ENCODE measurements at regions not wholly inside any gene's neighbourhood (a gene's known extent, or its start where the extent isn't known, plus 50 kb on each side); places are given as distances from the start of the nearest gene placed in this dataset.

DNA sequence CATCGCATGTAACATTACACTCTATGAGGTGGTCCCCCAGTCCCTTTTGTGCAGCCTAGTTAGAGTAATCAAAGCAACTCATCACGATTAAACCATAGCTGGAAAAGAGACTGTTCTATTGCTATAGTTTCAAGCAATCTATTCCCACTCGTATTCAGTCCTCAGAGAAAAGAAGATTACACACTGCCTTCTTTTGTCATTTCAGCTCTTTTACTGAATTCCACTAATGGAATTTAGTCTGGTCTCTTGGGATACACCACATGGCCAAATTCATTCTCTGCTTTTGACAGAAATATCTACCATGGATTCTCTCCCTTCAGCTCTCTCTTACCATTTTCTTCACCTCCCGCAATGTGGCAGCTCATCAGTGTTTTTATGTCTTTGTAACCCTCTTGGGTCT lies 108.9 kb upstream of the HDAC9 start:
- no peak for ATAC-seq

DNA sequence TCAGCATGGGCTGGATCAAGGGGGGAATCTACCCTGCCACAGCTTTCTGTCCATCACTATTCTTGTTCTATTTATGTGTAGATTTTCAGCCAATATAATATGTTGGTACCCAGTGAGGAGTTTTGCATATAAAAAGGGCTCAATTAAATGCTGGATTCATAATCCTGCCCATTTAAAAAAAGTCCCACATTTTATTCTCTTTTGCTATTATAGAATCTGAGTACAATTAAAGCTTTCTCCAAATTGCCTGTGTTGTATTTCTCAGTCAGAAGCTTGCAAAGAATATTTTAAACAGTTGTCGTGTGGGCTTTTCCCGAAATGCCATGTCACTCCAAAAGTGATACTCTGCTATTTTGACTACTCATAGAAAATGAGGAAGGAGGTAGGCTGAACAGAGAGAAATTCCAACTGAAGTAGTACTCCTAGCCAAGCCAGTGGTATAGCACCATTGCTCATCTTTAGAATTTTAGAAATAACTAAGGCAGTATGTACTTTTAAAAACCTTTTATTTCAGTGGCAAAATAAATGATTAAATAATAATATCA lies 108.3 kb upstream of the HDAC9 start:
- DNase-seq: no peak
- Mint-ChIP-seq H3K36me3 (ENCODE audit: insufficient read depth) (no peaks in the 10 kb centered on the region), H3K27me3 (ENCODE audit: low read depth) (peaks cover 2% of the 10 kb centered on the region), H3K4me1 (ENCODE audit: low read depth) (no peaks in the 10 kb centered on the region), H3K9me3 (no peaks in the 10 kb centered on the region), H3K4me3 (no peak overlapping the region)
- ATAC-seq: no peak

More for the DNA sequence above, 108.9 kb upstream of the HDAC9 start:
- Mint-ChIP-seq H3K27me3 (ENCODE audit: low read depth) (peaks cover 2% of the 10 kb centered on the region), H3K4me3 (no peak overlapping the region), H3K36me3 (ENCODE audit: insufficient read depth) (no peaks in the 10 kb centered on the region), H3K9me3 (no peaks in the 10 kb centered on the region), H3K4me1 (ENCODE audit: low read depth) (no peaks in the 10 kb centered on the region)
- no peak for DNase-seq

DNA sequence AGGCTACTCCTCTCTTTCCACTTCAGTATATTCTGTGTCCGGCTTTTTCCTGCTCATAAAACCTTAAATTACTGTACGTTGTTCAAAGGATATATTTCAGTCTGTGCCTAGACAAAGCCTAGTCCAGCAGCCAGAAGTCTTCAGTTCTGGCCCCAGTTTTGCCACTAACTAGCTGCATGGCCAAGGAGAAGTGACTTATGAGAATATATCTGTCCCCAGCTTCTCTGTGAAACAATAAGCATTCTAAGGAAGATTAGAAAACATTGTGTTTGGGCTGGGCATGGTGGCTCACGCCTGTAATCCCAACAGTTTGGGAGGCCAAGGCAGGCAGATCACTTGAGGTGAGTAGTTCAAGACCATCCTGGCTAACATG lies 105.0 kb upstream of the HDAC9 start:
- no peaks in the 10 kb centered on the region for H3K36me3 Mint-ChIP-seq (ENCODE audit: insufficient read depth)
- ATAC-seq: no peak
- H3K9me3 Mint-ChIP-seq: no peaks in the 10 kb centered on the region
- no peak overlapping the region for H3K4me3 Mint-ChIP-seq
- peaks cover 1% of the 10 kb centered on the region for H3K4me1 Mint-ChIP-seq (ENCODE audit: low read depth)
- H3K27me3 Mint-ChIP-seq (ENCODE audit: low read depth): peaks cover 2% of the 10 kb centered on the region
- no peak for DNase-seq

GRCh38 chr7:18393465-18394118 lies 102.0 kb upstream of the HDAC9 start:
- Mint-ChIP-seq H3K36me3 (ENCODE audit: insufficient read depth) (no peaks in the 10 kb centered on the region), H3K4me1 (ENCODE audit: low read depth) (peaks cover 1% of the 10 kb centered on the region), H3K4me3 (no peak overlapping the region), H3K27me3 (ENCODE audit: low read depth) (peaks cover 2% of the 10 kb centered on the region), H3K9me3 (no peaks in the 10 kb centered on the region)
- ATAC-seq (no peak), DNase-seq (no peak)

GRCh38 chr7:18395868-18396267 lies 99.7 kb upstream of the HDAC9 start:
- Mint-ChIP-seq H3K4me1 (ENCODE audit: low read depth) (peaks cover 1% of the 10 kb centered on the region), H3K27me3 (ENCODE audit: low read depth) (no peaks in the 10 kb centered on the region), H3K36me3 (ENCODE audit: insufficient read depth) (no peaks in the 10 kb centered on the region), H3K4me3 (no peak overlapping the region), H3K9me3 (no peaks in the 10 kb centered on the region)
- ATAC-seq (no peak), DNase-seq (no peak)

GRCh38 chr7:18396953-18397352 lies 98.6 kb upstream of the HDAC9 start:
- H3K4me3 Mint-ChIP-seq: no peak overlapping the region
- DNase-seq (no peak), ATAC-seq (no peak)
- no peaks in the 10 kb centered on the region for H3K36me3 Mint-ChIP-seq (ENCODE audit: insufficient read depth)
- no peaks in the 10 kb centered on the region for H3K9me3 Mint-ChIP-seq
- H3K4me1 Mint-ChIP-seq (ENCODE audit: low read depth): peaks cover 4% of the 10 kb centered on the region
- no peaks in the 10 kb centered on the region for H3K27me3 Mint-ChIP-seq (ENCODE audit: low read depth)

DNA sequence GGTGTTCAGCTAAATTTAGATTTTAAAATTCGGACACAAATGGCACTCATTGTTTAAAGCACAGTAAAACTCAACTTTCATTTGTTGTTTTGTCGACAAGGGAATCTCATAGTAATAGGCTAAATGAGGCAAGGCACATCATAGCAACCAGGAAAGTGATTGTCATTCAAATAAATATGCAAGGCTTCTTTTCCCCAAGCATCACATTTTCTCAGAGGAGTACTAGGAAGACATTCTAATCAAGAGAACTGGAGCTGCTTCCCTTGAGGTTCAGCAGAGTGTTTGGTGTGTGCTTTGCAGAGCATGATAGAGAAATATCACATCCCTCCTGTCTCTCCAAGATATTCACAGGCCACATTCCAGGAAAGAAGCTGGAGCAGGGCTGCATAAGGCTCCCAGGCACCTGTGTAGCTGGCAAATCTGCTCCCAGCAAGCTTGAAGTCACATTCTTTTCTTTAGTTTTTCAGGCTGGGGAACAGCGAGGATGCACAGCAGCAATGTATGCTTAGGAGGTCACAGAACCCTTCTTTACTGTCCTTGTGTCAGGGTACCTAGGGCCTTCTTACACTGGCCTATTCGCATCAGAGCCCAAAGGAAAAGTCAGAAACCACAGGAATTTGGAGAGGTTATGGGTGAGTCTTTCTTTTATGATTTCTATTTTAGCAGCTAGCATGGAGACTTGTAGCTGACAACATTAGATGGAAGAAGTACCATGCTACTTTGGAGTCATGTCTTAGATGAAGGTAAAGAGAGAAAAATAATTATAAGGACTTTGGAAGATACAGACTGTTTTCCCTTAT lies 95.9 kb upstream of the HDAC9 start:
- no peaks in the 10 kb centered on the region for H3K9me3 Mint-ChIP-seq
- no peaks in the 10 kb centered on the region for H3K36me3 Mint-ChIP-seq (ENCODE audit: insufficient read depth)
- peaks cover 3% of the 10 kb centered on the region for H3K4me1 Mint-ChIP-seq (ENCODE audit: low read depth)
- DNase-seq (no peak), ATAC-seq (no peak)
- H3K4me3 Mint-ChIP-seq: no peak overlapping the region
- no peaks in the 10 kb centered on the region for H3K27me3 Mint-ChIP-seq (ENCODE audit: low read depth)

GRCh38 chr7:18400275-18400674 lies 95.3 kb upstream of the HDAC9 start:
- H3K9me3 Mint-ChIP-seq: no peaks in the 10 kb centered on the region
- H3K4me1 Mint-ChIP-seq (ENCODE audit: low read depth): peaks cover 3% of the 10 kb centered on the region
- no peak for ATAC-seq
- no peaks in the 10 kb centered on the region for H3K36me3 Mint-ChIP-seq (ENCODE audit: insufficient read depth)
- no peak overlapping the region for H3K4me3 Mint-ChIP-seq
- no peak for DNase-seq
- no peaks in the 10 kb centered on the region for H3K27me3 Mint-ChIP-seq (ENCODE audit: low read depth)

DNA sequence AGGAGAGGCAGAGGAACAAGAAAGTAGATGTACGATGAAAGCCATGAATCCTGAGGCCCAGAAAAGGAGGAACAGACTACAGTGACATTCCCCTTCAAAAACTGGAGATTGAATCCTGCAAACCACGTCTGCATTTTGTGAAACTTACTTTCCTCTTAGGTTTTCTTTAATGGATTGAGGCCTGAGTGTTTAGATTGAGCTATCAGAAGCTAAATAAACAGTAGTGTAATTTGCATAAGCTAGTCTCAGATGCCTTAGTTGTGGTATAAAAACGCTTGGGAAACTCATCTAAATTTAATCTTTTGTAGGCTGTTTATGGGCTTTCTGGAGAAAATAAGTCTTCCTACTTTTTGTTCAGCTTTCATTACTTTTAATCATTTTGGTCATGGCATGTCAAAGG lies 94.8 kb upstream of the HDAC9 start:
- ATAC-seq: no peak
- no peak overlapping the region for H3K4me3 Mint-ChIP-seq
- no peak for DNase-seq
- H3K9me3 Mint-ChIP-seq: no peaks in the 10 kb centered on the region
- no peaks in the 10 kb centered on the region for H3K36me3 Mint-ChIP-seq (ENCODE audit: insufficient read depth)
- no peaks in the 10 kb centered on the region for H3K27me3 Mint-ChIP-seq (ENCODE audit: low read depth)
- peaks cover 3% of the 10 kb centered on the region for H3K4me1 Mint-ChIP-seq (ENCODE audit: low read depth)

DNA sequence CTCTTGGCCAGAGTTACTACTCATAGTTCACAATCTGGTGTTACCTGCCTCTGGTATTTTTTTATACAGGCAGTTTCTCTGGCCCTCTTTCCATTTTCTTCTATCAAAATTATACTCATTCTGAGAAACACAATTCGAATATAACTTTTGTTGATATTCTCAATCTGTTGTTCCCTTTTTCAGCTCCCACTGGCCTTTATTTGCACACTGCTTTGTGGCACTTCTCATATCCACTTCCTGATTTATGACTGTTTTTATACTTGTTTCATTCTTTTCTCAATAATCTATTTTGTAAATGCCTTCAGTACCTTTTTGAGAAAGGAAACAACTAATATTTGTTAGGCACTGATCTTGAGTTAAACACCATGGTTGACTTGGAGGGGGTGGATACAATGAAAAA lies 93.8 kb upstream of the HDAC9 start:
- ATAC-seq (no peak), DNase-seq (no peak)
- Mint-ChIP-seq H3K27me3 (ENCODE audit: low read depth) (no peaks in the 10 kb centered on the region), H3K4me1 (ENCODE audit: low read depth) (peaks cover 3% of the 10 kb centered on the region), H3K4me3 (no peak overlapping the region), H3K36me3 (ENCODE audit: insufficient read depth) (no peaks in the 10 kb centered on the region), H3K9me3 (no peaks in the 10 kb centered on the region)

DNA sequence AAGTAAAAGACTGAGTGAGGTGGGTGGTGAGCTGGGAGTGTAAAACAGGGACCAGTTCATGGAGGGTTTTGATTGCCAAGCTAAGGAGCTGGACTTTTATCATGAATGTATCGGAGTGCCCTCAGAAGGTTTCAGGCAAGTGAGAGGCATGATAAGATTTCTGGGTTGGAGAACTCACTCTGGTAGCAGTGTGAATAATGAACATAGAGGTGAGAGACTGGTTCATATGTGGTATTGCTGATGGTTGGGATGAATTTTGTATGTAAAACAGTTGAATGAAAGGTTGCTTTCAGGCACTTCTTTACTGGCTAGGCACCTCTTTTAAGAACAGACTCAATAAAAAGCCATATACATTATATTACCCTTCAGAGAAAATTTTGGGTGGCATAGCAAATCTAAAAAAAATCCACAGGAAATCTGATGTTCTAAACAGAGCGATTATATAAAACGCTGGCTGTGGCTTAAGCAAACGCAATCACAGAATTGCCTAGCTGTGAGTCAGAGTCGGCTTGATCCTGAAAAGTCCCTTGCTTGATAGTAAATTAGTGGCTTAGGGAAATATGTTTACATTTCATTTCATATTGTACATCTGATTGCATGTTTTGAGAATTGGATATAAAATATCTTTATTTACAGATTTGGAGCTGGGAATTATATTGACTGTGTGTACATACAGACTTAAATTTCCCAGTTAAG lies 92.9 kb upstream of the HDAC9 start:
- Mint-ChIP-seq H3K9me3 (no peaks in the 10 kb centered on the region), H3K27me3 (ENCODE audit: low read depth) (no peaks in the 10 kb centered on the region), H3K4me3 (no peak overlapping the region), H3K36me3 (ENCODE audit: insufficient read depth) (no peaks in the 10 kb centered on the region), H3K4me1 (ENCODE audit: low read depth) (peaks cover 3% of the 10 kb centered on the region)
- ATAC-seq (no peak), DNase-seq (no peak)

DNA sequence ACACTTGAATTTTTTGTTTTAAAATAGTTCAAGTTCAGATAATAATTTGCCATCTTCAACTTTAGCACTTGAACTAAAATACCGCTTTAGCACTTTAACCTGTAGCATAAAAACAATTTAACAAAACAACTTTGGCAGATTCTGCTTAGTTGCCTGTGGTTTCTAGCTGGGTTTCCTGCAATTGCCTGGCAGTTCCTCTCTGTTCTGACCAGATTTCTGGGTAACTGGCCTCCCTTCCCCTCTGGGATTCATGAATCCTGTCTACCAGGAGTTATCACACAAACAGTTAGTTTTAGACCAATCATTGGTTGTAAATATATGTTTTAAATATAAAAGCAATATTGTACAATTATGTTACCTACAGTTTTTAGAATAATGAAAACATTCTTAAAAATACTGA lies 89.8 kb upstream of the HDAC9 start:
- Mint-ChIP-seq H3K36me3 (ENCODE audit: insufficient read depth) (no peaks in the 10 kb centered on the region), H3K4me1 (ENCODE audit: low read depth) (peaks cover 3% of the 10 kb centered on the region), H3K27me3 (ENCODE audit: low read depth) (no peaks in the 10 kb centered on the region), H3K4me3 (no peak overlapping the region), H3K9me3 (no peaks in the 10 kb centered on the region)
- ATAC-seq: no peak
- DNase-seq: no peak

GRCh38 chr7:18407385-18407784 lies 88.2 kb upstream of the HDAC9 start:
- Mint-ChIP-seq H3K9me3 (no peaks in the 10 kb centered on the region), H3K27me3 (ENCODE audit: low read depth) (no peaks in the 10 kb centered on the region), H3K4me3 (no peak overlapping the region), H3K4me1 (ENCODE audit: low read depth) (no peaks in the 10 kb centered on the region), H3K36me3 (ENCODE audit: insufficient read depth) (no peaks in the 10 kb centered on the region)
- no peak for DNase-seq
- ATAC-seq: no peak

DNA sequence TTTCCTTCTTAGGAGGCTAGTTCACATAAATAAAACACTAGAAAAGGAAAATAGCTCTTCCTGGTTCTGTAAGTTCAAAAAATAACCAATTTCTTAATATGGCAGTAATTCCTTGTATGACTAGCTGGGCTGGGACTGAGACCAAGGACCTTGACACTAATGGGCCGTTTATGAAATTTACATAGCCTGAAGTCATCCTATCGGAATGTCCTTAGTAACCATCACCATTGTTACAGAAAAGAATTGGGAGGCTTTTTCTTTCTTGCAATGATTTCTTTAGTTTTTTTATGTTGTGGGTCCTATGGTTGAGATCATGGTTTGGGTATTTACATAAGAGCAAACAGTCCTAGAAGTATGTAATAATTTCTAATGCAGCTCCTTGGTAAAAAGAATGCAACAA lies 87.1 kb upstream of the HDAC9 start:
- ATAC-seq (no peak), DNase-seq (no peak)
- Mint-ChIP-seq H3K4me3 (no peak overlapping the region), H3K36me3 (ENCODE audit: insufficient read depth) (no peaks in the 10 kb centered on the region), H3K9me3 (no peaks in the 10 kb centered on the region), H3K27me3 (ENCODE audit: low read depth) (no peaks in the 10 kb centered on the region), H3K4me1 (ENCODE audit: low read depth) (no peaks in the 10 kb centered on the region)

DNA sequence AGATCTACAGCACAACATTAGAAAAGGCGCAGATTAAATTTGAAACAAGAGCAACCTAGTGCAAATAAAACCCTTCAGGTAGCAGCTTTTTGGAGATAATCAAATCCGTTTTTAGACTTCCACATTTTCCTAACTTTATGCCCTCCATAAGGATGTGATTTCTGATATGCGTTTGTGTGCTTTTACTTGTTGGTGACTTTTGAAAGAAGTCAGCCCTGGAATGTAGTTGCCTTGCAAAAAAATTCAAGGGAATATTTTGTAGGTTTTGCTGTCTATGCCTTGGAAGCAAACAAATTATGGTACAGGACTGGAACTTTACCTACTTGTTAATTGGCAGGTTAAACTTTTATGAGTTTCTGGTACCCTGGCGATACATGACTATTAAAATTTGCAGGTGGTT lies 86.7 kb upstream of the HDAC9 start:
- H3K4me3 Mint-ChIP-seq: no peak overlapping the region
- no peak for DNase-seq
- no peaks in the 10 kb centered on the region for H3K27me3 Mint-ChIP-seq (ENCODE audit: low read depth)
- no peaks in the 10 kb centered on the region for H3K36me3 Mint-ChIP-seq (ENCODE audit: insufficient read depth)
- no peaks in the 10 kb centered on the region for H3K9me3 Mint-ChIP-seq
- no peaks in the 10 kb centered on the region for H3K4me1 Mint-ChIP-seq (ENCODE audit: low read depth)
- no peak for ATAC-seq
